ENCODE measurements at regions not wholly inside any gene's neighbourhood (a gene's known extent, or its start where the extent isn't known, plus 50 kb on each side); places are given as distances from the start of the nearest gene placed in this dataset.

- no peak overlapping the region for H3K23ac ChIP-seq (ENCODE audit: insufficient read length, low read depth, low read length)
- no peaks in the 10 kb centered on the region for H4K20me1 ChIP-seq (ENCODE audit: control insufficient read depth, insufficient read depth, insufficient read length)
- no peaks in the 10 kb centered on the region for H3K27me3 Mint-ChIP-seq (ENCODE audit: low read depth)
- H3K4me1 Mint-ChIP-seq = peaks cover 2 to 3% of the 10 kb centered on the region in 2 experiments; a peak in 1 of 4 replicates
- H3K4ac ChIP-seq (ENCODE audit: low read depth, low read length) = no peak overlapping the region
- H4K5ac ChIP-seq (ENCODE audit: insufficient read length, low read depth, low read length) = no peak overlapping the region
- no peaks in the 10 kb centered on the region for H3K4me1 ChIP-seq (ENCODE audit: insufficient read depth, low read length)
- H3K27ac ChIP-seq (ENCODE audit: insufficient read length, low read depth, low read length) = no peak overlapping the region
- H3K79me1 ChIP-seq (ENCODE audit: insufficient read depth, low read depth, low read length, poor library complexity, severe bottlenecking) = no peaks in the 10 kb centered on the region
- no peak overlapping the region for H2BK15ac ChIP-seq (ENCODE audit: low read depth, low read length)
- no peak overlapping the region for H2BK12ac ChIP-seq (ENCODE audit: insufficient read length, low read depth, low read length)
- no peak overlapping the region for H2AK5ac ChIP-seq (ENCODE audit: insufficient read length, low read length)
- H3K4me3 Mint-ChIP-seq = no peak overlapping the region
- no peak overlapping the region for H3K18ac ChIP-seq (ENCODE audit: insufficient read length, low read depth, low read length)
- H3K9me3 Mint-ChIP-seq = no peaks in the 10 kb centered on the region; a peak in 1 of 5 replicates
- no peak overlapping the region for H2BK120ac ChIP-seq (ENCODE audit: low read depth, low read length, poor library complexity, severe bottlenecking)
- no peak overlapping the region for H2BK20ac ChIP-seq (ENCODE audit: low read depth, low read length, poor library complexity, severe bottlenecking)
- H3K14ac ChIP-seq (ENCODE audit: insufficient read depth, low read length) = no peak overlapping the region
- no peaks in the 10 kb centered on the region for H3K27me3 ChIP-seq (ENCODE audit: insufficient read depth, low read length)
- no peak overlapping the region for H3K9ac ChIP-seq (ENCODE audit: extremely low read depth, insufficient read length, low read length)
- H4K8ac ChIP-seq (replicated peaks; ENCODE audit: insufficient read length, low read depth, low read length) = no peak overlapping the region
- H3K9me3 ChIP-seq (ENCODE audit: control insufficient read depth, low read depth, low read length) = no peaks in the 10 kb centered on the region
- no peak overlapping the region for H3K56ac ChIP-seq (ENCODE audit: insufficient read length, low read depth, low read length)
- no peak overlapping the region for H2AFZ ChIP-seq (ENCODE audit: low read length)
- no peak overlapping the region for H3T11ph ChIP-seq (ENCODE audit: low read length)
- no peak overlapping the region for H4K91ac ChIP-seq (ENCODE audit: insufficient read length, low read depth, low read length)
- no peak for TF ChIP-seq CTCF (conservative IDR thresholded peaks at IDR 0.05)
- no peak for DNase-seq
- no peaks in the 10 kb centered on the region for H3K79me2 ChIP-seq (ENCODE audit: insufficient read depth, low read length)
- H3K36me3 Mint-ChIP-seq (ENCODE audit: insufficient read depth in 1 of 3, low read depth in 3 of 3) = peaks cover 0 to 7% (median 0%) of the 10 kb centered on the region in 3 experiments; a peak in 1 of 7 replicates
- H2BK5ac ChIP-seq (ENCODE audit: insufficient read length, low read length) = no peak overlapping the region
- H3K27ac Mint-ChIP-seq = no peak overlapping the region
- no peak overlapping the region for H3K4me2 ChIP-seq (ENCODE audit: insufficient read depth, insufficient read length, low read length)
- H3K23me2 ChIP-seq (ENCODE audit: insufficient read length, low read depth, low read length, poor library complexity, severe bottlenecking) = no peaks in the 10 kb centered on the region
- WGBS (ENCODE audit: extremely low coverage, insufficient read length, low lambda C conversion rate) = no CpG with 5 or more reads among the region's 1 CpG
Observed at GRCh38 chr3:176208283-176208682, 989.0 kb downstream of the TBL1XR1 start.

All from H9 (cell line).